ENCODE measurements at regions not wholly inside any gene's neighbourhood (a gene's known extent, or its start where the extent isn't known, plus 50 kb on each side); places are given as distances from the start of the nearest gene placed in this dataset.

GRCh38 chr16:86996081-86996480 lies 321.1 kb downstream of the C16orf95 start:
- Histone ChIP-seq H2AFZ (ENCODE audit: low read depth, low read length) (no peak overlapping the region), H3K4me2 (ENCODE audit: insufficient read depth, low read length) (no peak overlapping the region), H3K27ac (ENCODE audit: low read length) (no peak overlapping the region), H3K79me2 (ENCODE audit: insufficient read depth, low read length) (no peaks in the 10 kb centered on the region), H4K20me1 (ENCODE audit: insufficient read depth, low read length) (no peaks in the 10 kb centered on the region; the same call in 1 of the 2 replicates), H3K27me3 (ENCODE audit: insufficient read depth, low read length, poor library complexity) (no peaks in the 10 kb centered on the region), H3K4me1 (ENCODE audit: insufficient read depth, low read length) (no peaks in the 10 kb centered on the region), H3K9me3 (ENCODE audit: insufficient read depth, low read length, severe bottlenecking) (no peaks in the 10 kb centered on the region), H3K36me3 (ENCODE audit: insufficient read depth, low read length) (no peaks in the 10 kb centered on the region), H3K4me3 (ENCODE audit: low read depth in 1 of 2, low read length in 2 of 2) (no peak overlapping the region), H3K9ac (ENCODE audit: low read depth, low read length) (no peak overlapping the region)
- TF ChIP-seq, protein P1, sequence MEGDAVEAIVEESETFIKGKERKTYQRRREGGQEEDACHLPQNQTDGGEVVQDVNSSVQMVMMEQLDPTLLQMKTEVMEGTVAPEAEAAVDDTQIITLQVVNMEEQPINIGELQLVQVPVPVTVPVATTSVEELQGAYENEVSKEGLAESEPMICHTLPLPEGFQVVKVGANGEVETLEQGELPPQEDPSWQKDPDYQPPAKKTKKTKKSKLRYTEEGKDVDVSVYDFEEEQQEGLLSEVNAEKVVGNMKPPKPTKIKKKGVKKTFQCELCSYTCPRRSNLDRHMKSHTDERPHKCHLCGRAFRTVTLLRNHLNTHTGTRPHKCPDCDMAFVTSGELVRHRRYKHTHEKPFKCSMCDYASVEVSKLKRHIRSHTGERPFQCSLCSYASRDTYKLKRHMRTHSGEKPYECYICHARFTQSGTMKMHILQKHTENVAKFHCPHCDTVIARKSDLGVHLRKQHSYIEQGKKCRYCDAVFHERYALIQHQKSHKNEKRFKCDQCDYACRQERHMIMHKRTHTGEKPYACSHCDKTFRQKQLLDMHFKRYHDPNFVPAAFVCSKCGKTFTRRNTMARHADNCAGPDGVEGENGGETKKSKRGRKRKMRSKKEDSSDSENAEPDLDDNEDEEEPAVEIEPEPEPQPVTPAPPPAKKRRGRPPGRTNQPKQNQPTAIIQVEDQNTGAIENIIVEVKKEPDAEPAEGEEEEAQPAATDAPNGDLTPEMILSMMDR (IDR thresholded peaks at IDR 0.05; ENCODE audit: borderline replicate concordance, extremely low read depth, low read length, poor library complexity, severe bottlenecking), result no peak
- no peak for TF ChIP-seq EZH2 (IDR thresholded peaks at IDR 0.05; ENCODE audit: borderline replicate concordance, low read depth, low read length, severe bottlenecking)
- DNase-seq, result no peak
- ATAC-seq (ENCODE audit: insufficient read depth, low read depth), result no peak

- no peaks in the 10 kb centered on the region for H3K27me3 ChIP-seq (ENCODE audit: insufficient read depth, low read length, poor library complexity)
- H3K27ac ChIP-seq (ENCODE audit: low read length), result no peak overlapping the region
- H3K4me3 ChIP-seq (ENCODE audit: low read depth in 1 of 2, low read length in 2 of 2), result no peak overlapping the region
- no peaks in the 10 kb centered on the region for H3K36me3 ChIP-seq (ENCODE audit: insufficient read depth, low read length)
- no peak for TF ChIP-seq EZH2 (IDR thresholded peaks at IDR 0.05; ENCODE audit: borderline replicate concordance, low read depth, low read length, severe bottlenecking)
- TF ChIP-seq, protein P1 (IDR thresholded peaks at IDR 0.05; ENCODE audit: borderline replicate concordance, extremely low read depth, low read length, poor library complexity, severe bottlenecking), result no peak
- ATAC-seq (ENCODE audit: insufficient read depth, low read depth) (no peak), DNase-seq (no peak)
- no peak overlapping the region for H3K4me2 ChIP-seq (ENCODE audit: insufficient read depth, low read length)
- H3K79me2 ChIP-seq (ENCODE audit: insufficient read depth, low read length), result no peaks in the 10 kb centered on the region
- no peaks in the 10 kb centered on the region for H3K9me3 ChIP-seq (ENCODE audit: insufficient read depth, low read length, severe bottlenecking)
- H3K4me1 ChIP-seq (ENCODE audit: insufficient read depth, low read length), result no peaks in the 10 kb centered on the region
- no peak overlapping the region for H3K9ac ChIP-seq (ENCODE audit: low read depth, low read length)
- no peaks in the 10 kb centered on the region; the same call in 1 of the 2 replicates for H4K20me1 ChIP-seq (ENCODE audit: insufficient read depth, low read length)
- H2AFZ ChIP-seq (ENCODE audit: low read depth, low read length), result no peak overlapping the region
Measured at GRCh38 chr16:86997058-86997457, 320.1 kb downstream of the C16orf95 start.

DNA sequence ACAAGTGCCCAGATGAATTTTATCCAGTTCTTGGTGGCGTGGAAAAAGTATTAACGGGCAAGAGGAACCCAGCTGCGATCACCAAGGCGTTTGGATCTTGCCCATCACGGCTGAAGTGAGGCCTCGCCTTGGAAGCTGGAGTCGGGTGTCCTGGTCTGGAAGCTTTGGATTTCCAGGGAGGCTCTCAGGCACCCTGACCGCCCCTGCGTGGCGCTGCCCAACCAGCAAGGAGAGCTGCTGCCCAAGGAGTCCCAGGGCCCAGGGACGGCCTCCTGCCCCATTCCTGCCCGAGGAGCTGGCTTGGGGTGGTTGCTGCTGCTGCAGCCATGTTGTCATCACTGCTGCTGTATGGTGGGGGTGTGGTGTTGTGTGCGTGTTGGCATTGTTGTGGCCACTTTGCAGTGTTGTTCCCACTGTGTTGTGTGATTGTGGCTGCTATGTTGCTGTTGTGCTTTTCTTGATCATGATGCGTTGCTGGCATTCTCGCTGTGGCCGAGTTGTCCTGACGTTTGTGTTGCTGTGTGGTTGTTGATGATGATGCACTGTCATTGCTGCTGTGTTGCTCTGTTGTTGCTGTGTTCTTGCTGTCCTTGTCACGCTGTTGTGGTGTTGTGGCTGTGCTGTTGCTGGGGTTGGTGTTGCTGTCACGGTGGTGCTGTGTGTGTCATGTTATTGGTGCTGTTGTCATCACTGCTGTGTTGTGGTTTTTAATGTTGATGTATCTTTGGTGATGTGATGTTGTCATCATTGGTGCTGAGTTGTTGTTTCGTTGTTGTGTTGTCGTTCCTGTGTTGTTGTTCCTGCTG lies 318.8 kb downstream of the C16orf95 start:
- Histone ChIP-seq H3K36me3 (ENCODE audit: insufficient read depth, low read length) (no peaks in the 10 kb centered on the region), H3K4me2 (ENCODE audit: insufficient read depth, low read length) (no peak overlapping the region), H3K27me3 (ENCODE audit: insufficient read depth, low read length, poor library complexity) (no peaks in the 10 kb centered on the region), H3K9ac (ENCODE audit: low read depth, low read length) (no peak overlapping the region), H3K9me3 (ENCODE audit: insufficient read depth, low read length, severe bottlenecking) (no peaks in the 10 kb centered on the region), H3K4me3 (ENCODE audit: low read depth in 1 of 2, low read length in 2 of 2) (no peak overlapping the region), H2AFZ (ENCODE audit: low read depth, low read length) (no peak overlapping the region), H3K79me2 (ENCODE audit: insufficient read depth, low read length) (no peaks in the 10 kb centered on the region), H3K4me1 (ENCODE audit: insufficient read depth, low read length) (no peaks in the 10 kb centered on the region), H4K20me1 (ENCODE audit: insufficient read depth, low read length) (no peaks in the 10 kb centered on the region; the same call in 1 of the 2 replicates), H3K27ac (ENCODE audit: low read length) (no peak overlapping the region)
- ATAC-seq (ENCODE audit: insufficient read depth, low read depth), result no peak
- no peak for TF ChIP-seq EZH2 (IDR thresholded peaks at IDR 0.05; ENCODE audit: borderline replicate concordance, low read depth, low read length, severe bottlenecking)
- TF ChIP-seq, protein P1 (IDR thresholded peaks at IDR 0.05; ENCODE audit: borderline replicate concordance, extremely low read depth, low read length, poor library complexity, severe bottlenecking), result no peak
- DNase-seq, result no peak
